Activated naive CD8-positive, alpha-beta T cell treated with anti-CD3 and anti-CD28 coated beads, Interleukin-2, amount 50 U/mL, for 16 hours (primary cell): ENCODE measurements at regions not wholly inside any gene's neighbourhood (a gene's known extent, or its start where the extent isn't known, plus 50 kb on each side); places are given as distances from the start of the nearest gene placed in this dataset.

Experiments used
- DNase-seq: peaks from one replicate; pipeline ENCODE4 v3.0.0-alpha.2; 2020; ENCODE audit warnings: low read depth, low spot score

- DNase-seq = no peak
These were observed 347.4 kb upstream of the B3GALT2 start for GRCh38 chr1:193533853-193534252.

GRCh38 chr1:193525917-193526710 is 339.7 kb upstream of the B3GALT2 start:
- no peak for DNase-seq

DNA sequence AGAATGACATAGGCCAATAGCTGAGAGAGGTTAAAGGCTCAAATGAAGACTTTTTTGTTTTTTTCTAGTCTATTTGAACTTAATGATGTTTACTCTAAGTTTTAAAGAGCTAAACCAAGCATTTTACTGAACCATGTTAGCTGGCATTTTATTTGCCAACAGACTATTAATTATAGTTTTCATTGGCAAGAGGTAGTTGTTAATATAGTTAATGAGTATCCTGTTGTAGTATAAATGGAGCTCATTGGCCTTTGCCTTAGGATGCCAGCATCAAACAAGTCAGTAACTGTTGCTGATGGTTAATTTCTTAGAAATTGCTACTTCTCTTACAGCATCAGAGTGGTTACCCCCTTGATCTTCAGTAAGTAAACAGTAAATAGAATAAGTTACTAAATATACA is 339.0 kb upstream of the B3GALT2 start:
- no peak for DNase-seq

- DNase-seq = no peak
These were observed 338.2 kb upstream of the B3GALT2 start for GRCh38 chr1:193524616-193525015.

DNA sequence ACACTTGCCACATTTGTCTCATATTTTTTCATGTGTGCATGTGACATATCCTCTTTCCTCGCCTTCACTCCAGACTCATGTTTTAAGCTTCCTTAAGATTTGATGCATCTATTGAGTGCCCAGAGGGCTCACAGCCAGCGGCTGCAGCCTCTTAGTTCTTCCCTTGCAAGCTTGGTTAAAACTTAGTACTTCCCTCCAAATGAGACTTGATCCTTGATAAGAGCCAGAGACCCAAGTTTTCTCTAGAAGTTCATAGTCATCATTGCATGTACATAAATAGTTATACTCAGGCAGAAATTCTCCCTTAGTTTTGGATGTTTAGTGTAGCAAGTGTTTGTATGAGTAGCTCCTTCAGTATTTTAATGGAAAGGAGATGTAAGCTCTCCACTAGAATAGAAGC is 337.6 kb upstream of the B3GALT2 start:
- DNase-seq = no peak

DNA sequence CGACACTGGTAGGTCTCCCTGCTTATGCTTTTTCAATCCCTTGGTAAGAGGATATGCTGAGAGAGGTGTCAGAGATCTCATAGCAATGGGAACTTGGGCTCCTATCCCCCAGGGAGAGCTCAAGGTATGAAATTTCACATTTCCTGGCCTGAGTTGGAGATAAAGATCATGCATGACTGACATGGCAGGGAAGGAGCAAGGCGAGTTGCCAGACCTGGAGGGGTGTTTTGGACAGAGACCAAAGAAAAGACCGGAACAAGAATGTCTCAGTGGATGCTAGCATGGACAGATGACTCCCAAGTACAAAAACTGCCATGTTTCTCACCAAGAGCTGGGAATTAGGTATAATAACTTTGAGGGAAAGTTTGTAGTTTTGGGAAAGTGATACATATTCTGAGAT is 334.1 kb upstream of the B3GALT2 start:
- DNase-seq = no peak

DNA sequence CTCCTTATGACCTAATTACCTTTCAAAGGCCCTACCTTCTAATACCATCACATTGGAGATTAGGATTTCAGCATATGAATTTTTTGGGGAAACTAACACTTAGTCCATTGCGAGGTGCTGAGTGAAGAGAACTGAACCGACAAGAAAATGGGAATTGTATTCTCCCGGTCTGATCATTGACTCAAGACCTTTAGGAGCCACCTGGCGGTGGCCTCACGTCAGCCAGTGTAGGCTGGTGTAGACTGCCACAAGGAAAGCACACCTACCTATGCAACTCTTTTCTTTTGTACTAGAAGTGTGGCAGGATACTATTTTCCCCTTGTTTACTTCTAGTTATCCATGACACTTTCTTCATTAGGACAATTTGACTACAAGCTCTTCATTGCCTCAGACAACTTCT is 333.5 kb upstream of the B3GALT2 start:
- no peak for DNase-seq

- no peak for DNase-seq
These were observed 330.5 kb upstream of the B3GALT2 start for GRCh38 chr1:193516755-193517388.

DNA sequence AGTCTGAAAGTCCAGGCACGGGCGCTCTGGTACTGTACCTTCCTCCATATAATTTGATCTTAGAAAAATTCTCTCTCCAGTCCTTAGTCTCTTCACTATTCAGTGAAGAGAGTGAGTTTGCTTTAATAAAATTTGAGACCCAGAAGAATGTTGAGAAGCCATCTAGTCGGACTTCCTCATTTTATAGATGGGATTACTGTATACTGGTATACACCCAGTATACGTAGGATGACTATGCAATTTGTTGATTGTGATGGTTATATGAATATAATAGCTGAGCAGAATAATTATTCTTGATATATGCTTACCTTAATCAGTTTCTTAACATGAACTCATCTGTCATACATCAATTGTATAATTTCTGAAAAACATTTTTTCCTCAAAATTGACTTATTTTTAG is 328.0 kb upstream of the B3GALT2 start:
- DNase-seq = no peak

GRCh38 chr1:193513032-193513431 is 326.6 kb upstream of the B3GALT2 start:
- DNase-seq = no peak

- no peak for DNase-seq
These were observed 318.5 kb upstream of the B3GALT2 start for GRCh38 chr1:193504920-193505319.

DNA sequence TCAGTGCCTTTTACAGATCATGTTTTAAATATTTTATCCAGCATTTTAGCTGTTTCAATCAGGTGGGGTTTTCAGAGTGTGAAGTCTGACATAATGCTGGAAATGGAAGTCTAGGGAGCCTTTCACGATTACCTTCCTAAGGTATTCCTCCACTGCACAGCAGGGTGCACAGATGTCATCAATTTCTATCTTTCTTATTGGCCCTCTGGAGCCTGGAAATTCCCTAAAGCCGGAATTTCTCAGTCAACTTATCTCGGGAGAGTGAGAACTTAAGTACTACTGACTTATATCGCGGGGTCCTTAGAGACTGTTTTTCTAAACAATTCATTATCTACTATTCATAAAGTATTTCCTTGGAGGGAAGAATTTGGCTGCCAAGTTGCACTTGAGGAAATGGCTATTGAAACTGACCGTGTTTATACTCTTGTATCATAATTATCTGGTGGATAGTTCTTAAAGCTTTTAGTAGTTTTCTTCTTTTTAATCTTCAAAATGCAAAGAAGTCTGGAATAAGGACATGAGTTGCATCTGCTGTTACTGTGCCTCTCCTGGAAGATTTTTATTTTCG is 311.8 kb upstream of the B3GALT2 start:
- DNase-seq = no peak

DNA sequence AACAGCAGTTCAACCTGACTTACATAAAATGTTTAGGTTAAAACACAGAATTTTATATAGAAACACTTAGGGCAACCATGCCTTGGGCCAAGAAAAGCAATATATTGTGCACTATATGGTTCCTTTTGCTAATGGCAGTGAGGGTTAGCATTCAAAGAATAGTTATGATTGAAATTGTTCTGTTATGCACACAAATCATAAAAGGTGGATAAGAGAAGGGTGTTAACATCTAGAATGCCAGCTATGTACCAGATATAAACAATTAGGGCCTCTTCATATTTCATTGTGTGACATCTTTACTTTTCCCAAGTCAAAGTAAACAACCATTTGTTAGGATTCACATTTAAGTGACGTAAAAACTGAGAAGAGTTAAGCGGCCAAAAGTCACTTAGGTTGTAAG is 308.0 kb upstream of the B3GALT2 start:
- DNase-seq = no peak

- DNase-seq = no peak
These were observed 302.8 kb upstream of the B3GALT2 start for GRCh38 chr1:193489191-193489590.

DNA sequence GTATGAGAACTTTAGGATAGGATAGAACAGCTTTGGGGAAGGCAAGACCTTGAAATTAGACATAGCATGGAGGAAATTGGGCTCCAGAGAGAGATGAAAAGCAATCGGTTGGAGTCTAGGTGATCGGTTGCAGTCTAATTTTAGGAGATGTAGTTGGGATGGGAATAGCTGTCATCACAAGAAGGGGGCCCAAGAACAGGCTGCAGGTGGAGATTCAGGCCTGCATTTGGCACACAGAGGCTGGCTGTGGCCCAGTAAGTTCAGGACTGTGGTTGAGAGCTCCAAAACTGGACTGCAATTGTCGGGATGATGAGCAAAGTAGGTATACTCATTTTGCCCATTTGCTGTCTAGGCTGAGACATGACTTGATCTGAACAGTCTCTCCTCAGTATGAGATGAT is 301.3 kb upstream of the B3GALT2 start:
- no peak for DNase-seq

- no peak for DNase-seq
These were observed 300.3 kb upstream of the B3GALT2 start for GRCh38 chr1:193486671-193487229.

DNA sequence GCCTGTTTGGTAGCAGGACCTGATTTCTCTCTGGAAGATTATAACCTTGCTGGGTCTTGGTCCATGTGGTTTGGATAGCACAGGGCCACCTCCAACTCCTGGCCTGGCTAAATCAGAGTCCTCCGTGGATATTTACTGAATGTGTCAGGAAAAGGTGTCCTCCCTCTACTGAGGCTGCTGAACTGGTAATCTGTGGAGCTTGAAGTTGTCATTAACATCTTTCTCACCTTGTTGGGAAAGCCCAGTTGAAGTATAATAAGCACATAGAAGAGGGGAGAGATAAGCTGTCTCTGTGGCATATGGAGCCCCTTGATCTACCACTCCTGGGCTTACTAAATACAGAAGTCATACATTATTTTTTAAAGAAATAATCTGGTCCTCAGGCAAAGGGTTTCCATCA is 294.3 kb upstream of the B3GALT2 start:
- DNase-seq = no peak

DNA sequence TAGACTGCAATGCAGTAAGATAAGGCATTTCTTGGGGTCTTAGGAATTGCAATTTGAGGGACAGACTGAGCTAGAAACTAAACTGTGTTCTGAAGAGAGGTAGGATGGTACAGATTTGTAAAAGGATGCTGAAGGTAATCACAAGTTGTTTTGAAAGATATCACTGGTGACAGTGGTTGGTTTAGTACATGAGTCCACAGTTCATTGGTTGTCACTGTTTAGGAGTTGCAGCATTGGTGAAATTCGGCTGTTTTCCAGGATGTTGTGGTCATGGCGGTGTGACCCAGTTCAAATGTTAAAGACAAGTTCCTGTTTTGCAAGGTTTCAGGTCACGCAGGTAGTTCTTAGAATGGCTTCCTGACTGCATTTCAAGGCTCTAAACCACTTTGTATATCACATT is 292.8 kb upstream of the B3GALT2 start:
- peak; percentile 11 for DNase-seq

DNA sequence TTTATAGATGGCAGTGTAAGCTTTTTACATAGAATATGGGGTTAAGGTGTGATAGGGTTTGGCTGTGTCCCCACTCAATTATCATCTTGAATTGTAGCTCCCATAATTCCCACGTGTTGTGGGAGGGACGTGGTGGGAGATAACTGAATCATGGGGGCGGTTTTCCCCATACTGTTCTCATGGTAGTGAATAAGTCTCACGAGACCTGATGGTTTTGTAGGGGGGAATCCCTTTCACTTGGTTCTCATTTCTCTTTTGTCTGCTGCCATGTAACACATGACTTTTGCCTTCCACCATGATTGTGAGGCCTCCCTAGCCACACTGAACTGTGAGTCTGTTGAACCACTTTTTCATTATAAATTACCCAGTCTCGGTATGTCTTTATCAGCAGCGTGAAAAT is 290.3 kb upstream of the B3GALT2 start:
- no peak for DNase-seq

GRCh38 chr1:193473932-193474331 is 287.5 kb upstream of the B3GALT2 start:
- DNase-seq = no peak

- no peak for DNase-seq
These were observed 286.5 kb upstream of the B3GALT2 start for GRCh38 chr1:193472838-193473398.

GRCh38 chr1:193472430-193472829 is 286.0 kb upstream of the B3GALT2 start:
- no peak for DNase-seq
